ENCODE measurements at regions not wholly inside any gene's neighbourhood (a gene's known extent, or its start where the extent isn't known, plus 50 kb on each side); places are given as distances from the start of the nearest gene placed in this dataset.
"Not testable (repeated sequence)": the region's sequence is repeated elsewhere in the genome, so short reads cannot be mapped to it uniquely, and the experiment has no call there.

DNA sequence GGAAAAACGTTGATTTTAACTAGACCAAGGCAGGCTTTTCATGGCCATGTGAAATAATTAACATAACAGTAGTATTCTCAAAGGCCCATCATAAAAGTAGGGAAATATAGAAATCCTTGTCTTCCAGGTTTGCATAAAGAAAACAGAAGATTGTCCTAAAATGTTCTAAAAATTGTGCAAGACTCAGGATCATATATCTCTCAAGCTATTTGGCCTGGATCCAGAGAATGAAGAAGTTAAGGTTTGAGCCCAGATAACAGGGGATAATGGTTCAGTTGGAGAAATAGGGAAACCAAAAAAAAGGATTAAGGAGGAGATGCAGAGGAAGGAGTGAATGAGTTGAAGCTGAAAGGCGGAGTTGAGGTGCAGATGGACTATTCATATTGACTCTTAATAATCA lies 555.5 kb upstream of the NR5A2 start:
- Histone ChIP-seq H3K27me3 (ENCODE audit: control insufficient read depth, insufficient read depth, low read length) (no peaks in the 10 kb centered on the region), H3K4me2 (ENCODE audit: low read length) (no peak overlapping the region), H3K4me3 (ENCODE audit: low read length) (no peak overlapping the region), H3K9me3 (replicated peaks; ENCODE audit: low read length) (no peaks in the 10 kb centered on the region), H3K4me1 (ENCODE audit: control insufficient read depth, insufficient read depth, low read length) (no peaks in the 10 kb centered on the region), H3K9ac (ENCODE audit: low read depth, low read length) (no peak overlapping the region), H3K36me3 (ENCODE audit: insufficient read depth, low read length) (no peaks in the 10 kb centered on the region)

DNA sequence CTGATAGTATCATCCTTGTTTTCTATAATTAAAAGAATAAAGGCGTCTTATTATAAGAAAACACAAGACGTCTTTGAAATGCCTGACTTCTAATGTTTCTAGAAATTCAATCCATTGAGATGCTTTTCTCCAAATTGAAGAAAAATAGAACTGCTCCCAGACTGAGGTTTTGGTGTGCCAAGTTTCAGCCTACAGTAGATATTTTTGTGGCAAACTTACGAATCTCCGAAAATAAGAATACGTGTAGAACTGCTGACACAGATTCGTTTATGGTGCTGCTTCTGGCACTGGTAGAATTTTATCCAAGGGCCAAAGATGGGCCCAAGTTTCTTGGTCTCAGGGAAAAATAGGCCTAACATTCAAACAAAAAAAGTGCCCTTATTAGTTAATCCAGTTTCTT lies 554.5 kb upstream of the NR5A2 start:
- H3K27me3 ChIP-seq (ENCODE audit: control insufficient read depth, insufficient read depth, low read length) = no peaks in the 10 kb centered on the region
- no peaks in the 10 kb centered on the region for H3K4me1 ChIP-seq (ENCODE audit: control insufficient read depth, insufficient read depth, low read length)
- no peak overlapping the region for H3K4me2 ChIP-seq (ENCODE audit: low read length)
- H3K36me3 ChIP-seq (ENCODE audit: insufficient read depth, low read length) = no peaks in the 10 kb centered on the region
- H3K9me3 ChIP-seq (replicated peaks; ENCODE audit: low read length) = no peaks in the 10 kb centered on the region
- H3K9ac ChIP-seq (ENCODE audit: low read depth, low read length) = no peak overlapping the region
- H3K4me3 ChIP-seq (ENCODE audit: low read length) = no peak overlapping the region

DNA sequence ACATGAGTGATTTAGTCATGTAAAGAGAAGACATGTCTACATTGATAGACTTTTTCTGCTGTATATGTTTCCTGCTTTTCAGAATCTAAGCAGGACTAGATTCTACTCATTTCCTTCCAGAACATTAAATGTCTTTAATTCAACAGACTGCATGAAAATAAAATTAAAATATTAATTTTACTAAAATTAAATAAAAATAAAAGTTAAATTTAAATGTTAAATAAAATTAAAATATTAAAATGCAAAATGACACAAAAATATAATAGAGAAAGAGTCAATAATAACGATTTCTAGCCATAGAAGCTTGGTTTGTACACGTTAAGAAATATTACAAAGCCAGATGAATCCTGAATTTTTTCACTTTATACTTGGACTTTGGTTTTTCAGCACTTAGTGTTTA lies 552.8 kb upstream of the NR5A2 start:
- no peak overlapping the region for H3K9ac ChIP-seq (ENCODE audit: low read depth, low read length)
- no peak overlapping the region for H3K4me2 ChIP-seq (ENCODE audit: low read length)
- no peaks in the 10 kb centered on the region for H3K4me1 ChIP-seq (ENCODE audit: control insufficient read depth, insufficient read depth, low read length)
- H3K4me3 ChIP-seq (ENCODE audit: low read length) = no peak overlapping the region
- no peaks in the 10 kb centered on the region for H3K9me3 ChIP-seq (replicated peaks; ENCODE audit: low read length)
- no peaks in the 10 kb centered on the region for H3K36me3 ChIP-seq (ENCODE audit: insufficient read depth, low read length)
- no peaks in the 10 kb centered on the region for H3K27me3 ChIP-seq (ENCODE audit: control insufficient read depth, insufficient read depth, low read length)

DNA sequence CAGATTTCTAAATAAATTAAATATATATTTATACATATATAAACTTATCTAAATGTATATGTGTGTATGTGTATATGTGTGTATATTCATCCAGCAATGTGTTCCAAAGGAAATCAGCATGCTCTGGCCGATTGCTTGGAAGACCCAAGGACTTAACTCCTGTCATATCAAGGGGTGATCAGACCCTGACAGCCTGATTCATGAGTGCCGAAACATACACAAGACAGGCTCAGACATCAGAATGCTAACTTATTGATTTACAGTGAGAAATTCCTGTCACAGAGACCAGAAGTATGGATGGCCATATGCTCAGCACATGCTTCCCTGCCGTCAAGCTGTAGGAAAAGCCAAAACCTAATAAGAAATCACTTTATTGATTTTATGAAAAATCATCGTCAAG lies 545.1 kb upstream of the NR5A2 start:
- Histone ChIP-seq H3K9me3 (replicated peaks; ENCODE audit: low read length) (no peaks in the 10 kb centered on the region), H3K9ac (ENCODE audit: low read depth, low read length) (no peak overlapping the region), H3K4me1 (ENCODE audit: control insufficient read depth, insufficient read depth, low read length) (no peaks in the 10 kb centered on the region), H3K36me3 (ENCODE audit: insufficient read depth, low read length) (no peaks in the 10 kb centered on the region), H3K4me3 (ENCODE audit: low read length) (no peak overlapping the region), H3K4me2 (ENCODE audit: low read length) (no peak overlapping the region), H3K27me3 (ENCODE audit: control insufficient read depth, insufficient read depth, low read length) (no peaks in the 10 kb centered on the region)

DNA sequence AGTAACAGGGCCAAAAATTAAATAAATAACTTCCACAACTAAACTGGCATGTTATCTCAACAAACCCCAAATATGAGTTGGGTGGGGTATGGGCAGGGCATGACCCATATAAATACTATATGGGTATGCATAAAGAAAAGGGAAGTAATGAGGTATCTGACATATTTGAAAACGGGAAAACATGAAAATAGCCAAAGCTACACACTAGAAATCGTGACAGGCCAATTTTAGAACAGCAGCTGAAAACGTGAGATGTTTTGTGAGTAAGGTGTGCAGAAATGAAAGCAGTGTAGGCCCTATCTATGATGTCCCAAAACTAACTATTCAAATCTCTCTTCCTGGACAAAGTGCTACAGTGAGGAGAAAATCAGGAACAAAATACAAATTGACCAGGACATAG lies 537.9 kb upstream of the NR5A2 start:
- no peak overlapping the region for H3K9ac ChIP-seq (ENCODE audit: low read depth, low read length)
- no peak overlapping the region for H3K4me2 ChIP-seq (ENCODE audit: low read length)
- no peaks in the 10 kb centered on the region for H3K27me3 ChIP-seq (ENCODE audit: control insufficient read depth, insufficient read depth, low read length)
- no peak overlapping the region for H3K4me3 ChIP-seq (ENCODE audit: low read length)
- peaks cover 4% of the 10 kb centered on the region for H3K4me1 ChIP-seq (ENCODE audit: control insufficient read depth, insufficient read depth, low read length)
- H3K36me3 ChIP-seq (ENCODE audit: insufficient read depth, low read length) = no peaks in the 10 kb centered on the region
- H3K9me3 ChIP-seq (replicated peaks; ENCODE audit: low read length) = no peaks in the 10 kb centered on the region

DNA sequence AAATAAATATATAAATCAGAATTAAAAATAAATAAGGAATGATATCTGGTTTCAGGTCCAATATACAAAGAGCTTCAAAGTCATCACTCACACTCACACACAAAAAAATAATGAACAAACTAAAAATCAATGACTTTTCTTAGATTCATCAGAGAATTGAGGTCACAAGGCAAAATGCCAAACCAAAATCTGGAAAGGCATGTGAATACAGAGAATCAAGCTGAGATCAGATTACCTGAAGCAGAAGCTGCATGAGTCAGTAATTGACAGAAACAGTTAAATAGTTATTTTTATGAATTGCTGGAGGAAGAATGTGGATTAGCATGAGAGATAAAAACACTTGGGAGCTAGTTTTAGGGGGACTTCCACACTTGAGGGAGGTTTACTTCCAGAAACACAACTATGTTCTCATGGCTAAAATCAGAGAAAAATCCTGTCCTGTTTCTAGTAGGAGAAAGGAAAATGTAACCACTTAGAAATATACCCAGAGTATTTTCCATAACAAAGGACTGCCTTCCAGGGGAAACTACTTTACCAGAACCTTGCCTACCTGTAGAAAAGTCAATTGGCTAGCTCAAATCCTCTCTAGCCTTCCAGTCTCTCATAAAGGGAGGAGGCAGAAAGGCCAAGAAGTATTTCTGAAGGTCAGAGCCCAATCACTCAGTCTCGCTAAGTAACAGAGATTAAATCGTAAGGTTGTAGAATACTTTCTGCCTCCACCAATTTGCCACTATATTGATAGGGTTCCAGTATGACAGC lies 536.6 kb upstream of the NR5A2 start:
- H3K4me1 ChIP-seq (ENCODE audit: control insufficient read depth, insufficient read depth, low read length) = peaks cover 4% of the 10 kb centered on the region
- H3K4me3 ChIP-seq (ENCODE audit: low read length) = no peak overlapping the region
- no peaks in the 10 kb centered on the region for H3K27me3 ChIP-seq (ENCODE audit: control insufficient read depth, insufficient read depth, low read length)
- no peaks in the 10 kb centered on the region for H3K36me3 ChIP-seq (ENCODE audit: insufficient read depth, low read length)
- H3K4me2 ChIP-seq (ENCODE audit: low read length) = no peak overlapping the region
- no peaks in the 10 kb centered on the region for H3K9me3 ChIP-seq (replicated peaks; ENCODE audit: low read length)
- H3K9ac ChIP-seq (ENCODE audit: low read depth, low read length) = no peak overlapping the region

DNA sequence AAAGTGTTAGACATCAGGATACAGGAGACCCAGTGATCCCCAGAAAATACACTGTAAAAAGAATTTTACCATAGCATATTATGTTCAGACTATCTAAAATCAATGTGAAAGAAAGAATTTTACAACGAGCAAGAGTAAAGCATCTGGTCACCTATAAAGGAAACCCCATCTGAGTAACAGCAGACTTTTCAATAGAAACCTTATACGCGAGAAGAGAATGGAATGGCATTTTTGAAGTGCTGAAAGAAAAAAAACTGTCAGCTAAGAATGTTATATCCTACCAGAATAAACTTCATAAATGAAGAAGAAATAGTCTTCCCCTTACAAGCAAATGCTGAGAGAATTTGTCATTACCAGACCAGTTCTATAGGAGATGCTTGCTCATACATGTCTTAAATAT lies 532.1 kb upstream of the NR5A2 start:
- Histone ChIP-seq H3K9ac (ENCODE audit: low read depth, low read length) (no peak overlapping the region), H3K36me3 (ENCODE audit: insufficient read depth, low read length) (no peaks in the 10 kb centered on the region), H3K9me3 (replicated peaks; ENCODE audit: low read length) (no peaks in the 10 kb centered on the region), H3K4me3 (ENCODE audit: low read length) (no peak overlapping the region), H3K4me1 (ENCODE audit: control insufficient read depth, insufficient read depth, low read length) (peaks cover 4% of the 10 kb centered on the region), H3K4me2 (ENCODE audit: low read length) (no peak overlapping the region), H3K27me3 (ENCODE audit: control insufficient read depth, insufficient read depth, low read length) (no peaks in the 10 kb centered on the region)

DNA sequence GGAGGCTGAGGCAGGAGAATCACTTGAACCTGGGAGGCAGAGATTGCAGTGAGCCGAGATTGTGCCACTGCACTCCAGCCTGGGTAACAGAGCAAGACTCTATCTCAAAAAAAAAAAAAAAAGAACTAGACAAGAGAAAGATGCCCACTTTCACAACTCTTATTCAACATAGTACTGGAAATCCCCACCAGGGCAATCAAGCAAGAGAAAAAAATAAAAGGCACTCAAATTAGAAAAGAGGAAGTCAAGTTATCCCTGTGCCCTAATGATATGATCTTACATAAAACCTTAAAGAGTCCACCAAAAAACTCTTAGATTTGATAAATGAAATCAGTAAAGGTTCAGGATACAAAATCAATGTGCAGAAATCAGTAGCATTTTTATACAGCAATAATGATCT lies 528.7 kb upstream of the NR5A2 start:
- not testable (repeated sequence) for H3K9ac ChIP-seq (ENCODE audit: low read depth, low read length); H3K9me3 ChIP-seq (replicated peaks; ENCODE audit: low read length); H3K4me3 ChIP-seq (ENCODE audit: low read length); H3K36me3 ChIP-seq (ENCODE audit: insufficient read depth, low read length); H3K4me2 ChIP-seq (ENCODE audit: low read length); H3K4me1 ChIP-seq (ENCODE audit: control insufficient read depth, insufficient read depth, low read length); H3K27me3 ChIP-seq (ENCODE audit: control insufficient read depth, insufficient read depth, low read length)

DNA sequence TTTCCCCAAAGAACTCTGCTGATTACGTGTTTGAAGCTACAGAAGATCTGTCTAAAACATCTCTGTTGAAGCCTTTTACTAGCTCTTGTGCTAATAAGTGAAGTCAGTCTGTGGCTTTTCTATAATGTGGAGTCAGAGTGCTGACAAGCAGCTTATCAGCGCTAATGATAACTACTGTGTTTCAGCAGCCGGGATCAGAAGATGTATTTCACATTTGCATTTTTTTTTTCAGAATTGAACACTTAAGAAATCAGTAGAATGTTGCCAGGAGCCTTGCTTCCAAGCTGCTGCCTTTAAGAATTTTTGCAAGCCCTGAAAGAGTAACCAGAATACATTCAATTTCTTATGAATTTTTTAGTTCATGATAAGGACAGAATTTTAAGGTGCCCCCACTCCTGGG lies 519.4 kb upstream of the NR5A2 start:
- Histone ChIP-seq H3K36me3 (ENCODE audit: insufficient read depth, low read length) (no peaks in the 10 kb centered on the region), H3K4me2 (ENCODE audit: low read length) (no peak overlapping the region), H3K4me1 (ENCODE audit: control insufficient read depth, insufficient read depth, low read length) (no peaks in the 10 kb centered on the region), H3K9me3 (replicated peaks; ENCODE audit: low read length) (no peaks in the 10 kb centered on the region), H3K4me3 (ENCODE audit: low read length) (no peak overlapping the region), H3K27me3 (ENCODE audit: control insufficient read depth, insufficient read depth, low read length) (no peaks in the 10 kb centered on the region), H3K9ac (ENCODE audit: low read depth, low read length) (no peak overlapping the region)

DNA sequence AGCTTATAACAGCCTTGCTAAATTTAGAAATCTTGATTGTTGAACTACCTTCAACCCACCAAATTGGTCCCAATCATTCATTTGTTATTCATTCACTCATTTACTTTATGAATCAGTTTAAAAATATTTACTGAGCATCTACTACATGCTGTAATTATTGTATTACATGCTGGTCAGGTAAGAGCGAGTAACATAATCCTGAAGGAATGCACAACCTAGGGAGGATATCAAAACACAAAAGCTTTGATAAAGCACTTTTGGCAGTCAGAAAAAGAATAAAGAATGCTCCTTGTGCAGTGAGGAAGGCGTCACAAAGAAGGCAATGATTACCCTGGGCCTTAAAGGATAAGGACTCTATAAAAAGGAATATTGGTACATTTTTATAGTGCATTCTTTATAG lies 518.9 kb upstream of the NR5A2 start:
- H3K9me3 ChIP-seq (replicated peaks; ENCODE audit: low read length) = no peaks in the 10 kb centered on the region
- H3K9ac ChIP-seq (ENCODE audit: low read depth, low read length) = no peak overlapping the region
- no peak overlapping the region for H3K4me2 ChIP-seq (ENCODE audit: low read length)
- H3K36me3 ChIP-seq (ENCODE audit: insufficient read depth, low read length) = no peaks in the 10 kb centered on the region
- no peaks in the 10 kb centered on the region for H3K4me1 ChIP-seq (ENCODE audit: control insufficient read depth, insufficient read depth, low read length)
- H3K27me3 ChIP-seq (ENCODE audit: control insufficient read depth, insufficient read depth, low read length) = no peaks in the 10 kb centered on the region
- no peak overlapping the region for H3K4me3 ChIP-seq (ENCODE audit: low read length)

DNA sequence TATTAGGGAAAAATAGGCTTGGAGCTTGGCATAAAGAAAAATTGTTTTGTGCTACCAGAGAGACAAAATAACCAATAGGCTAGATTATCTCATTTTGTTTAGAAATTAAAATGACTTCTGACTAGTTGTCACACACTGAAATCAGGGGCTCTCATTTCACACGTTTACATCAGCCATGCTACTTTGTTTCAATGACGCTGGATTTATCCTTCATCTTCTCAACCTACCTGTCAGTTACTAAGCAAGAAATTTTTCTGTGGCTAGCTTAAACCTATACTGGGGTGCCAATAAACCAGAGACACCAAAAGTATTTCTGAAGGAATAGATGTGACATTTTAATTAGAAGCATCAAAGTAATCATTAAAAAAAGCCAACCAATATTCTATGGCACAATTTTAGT lies 518.1 kb upstream of the NR5A2 start:
- H3K36me3 ChIP-seq (ENCODE audit: insufficient read depth, low read length) = no peaks in the 10 kb centered on the region
- no peaks in the 10 kb centered on the region for H3K4me1 ChIP-seq (ENCODE audit: control insufficient read depth, insufficient read depth, low read length)
- no peak overlapping the region for H3K9ac ChIP-seq (ENCODE audit: low read depth, low read length)
- no peaks in the 10 kb centered on the region for H3K9me3 ChIP-seq (replicated peaks; ENCODE audit: low read length)
- H3K4me2 ChIP-seq (ENCODE audit: low read length) = no peak overlapping the region
- H3K4me3 ChIP-seq (ENCODE audit: low read length) = no peak overlapping the region
- H3K27me3 ChIP-seq (ENCODE audit: control insufficient read depth, insufficient read depth, low read length) = no peaks in the 10 kb centered on the region

DNA sequence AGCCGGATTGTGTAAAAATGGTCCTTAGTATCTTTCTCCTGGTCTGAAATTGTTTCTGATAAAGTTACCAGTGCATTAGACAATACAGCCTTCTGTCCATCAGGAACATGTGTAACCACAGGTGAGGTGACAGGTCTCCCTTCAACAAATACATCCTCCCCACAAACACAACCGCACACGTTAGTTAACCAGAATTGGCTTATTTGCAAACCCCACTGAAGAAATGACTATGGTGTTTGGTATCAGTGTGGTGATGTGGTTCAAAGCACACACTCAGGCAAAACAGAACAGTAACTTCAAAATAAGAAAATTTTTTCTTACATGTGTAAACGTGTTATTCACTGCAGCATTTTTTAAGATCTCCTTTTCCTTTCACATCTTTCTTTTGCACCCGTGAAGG lies 517.2 kb upstream of the NR5A2 start:
- Histone ChIP-seq H3K4me2 (ENCODE audit: low read length) (no peak overlapping the region), H3K4me1 (ENCODE audit: control insufficient read depth, insufficient read depth, low read length) (no peaks in the 10 kb centered on the region), H3K36me3 (ENCODE audit: insufficient read depth, low read length) (no peaks in the 10 kb centered on the region), H3K4me3 (ENCODE audit: low read length) (no peak overlapping the region), H3K27me3 (ENCODE audit: control insufficient read depth, insufficient read depth, low read length) (no peaks in the 10 kb centered on the region), H3K9ac (ENCODE audit: low read depth, low read length) (no peak overlapping the region), H3K9me3 (replicated peaks; ENCODE audit: low read length) (no peaks in the 10 kb centered on the region)

Measured in skeletal muscle satellite cell (primary cell).